Tibial artery (tissue), 4 donors: ENCODE measurements at regions not wholly inside any gene's neighbourhood (a gene's known extent, or its start where the extent isn't known, plus 50 kb on each side); places are given as distances from the start of the nearest gene placed in this dataset.

Source experiments
- DNase-seq, 2 donors: peaks; one replicate each; pipeline ENCODE4 v3.0.0-alpha.2; 2019
- H3K27ac ChIP-seq, 2 donors: fragments of 200-600 bp; sonication (generic) in 1 of 2; 1 replicate in 1 of 2; 2 replicates in 1 of 2; pipeline ENCODE4 v1.5.1; 2018 to 2019; ENCODE audit warnings: mild to moderate bottlenecking in 1 of 2
- H3K27me3 ChIP-seq, 2 donors: fragments of 200-600 bp; sonication (generic) in 1 of 2; one replicate each; pipeline versions ENCODE4 v1.5.1 to v1.6.0; 2016 to 2019
- H3K36me3 ChIP-seq, 3 donors: fragments of 200-600 bp; sonication (generic) in 2 of 3; one replicate each; pipeline ENCODE4 v1.5.1; 2016 to 2019; ENCODE audit warnings: mild to moderate bottlenecking in 2 of 3
- H3K4me1 ChIP-seq, 4 donors: fragments of 200-600 bp; sonication (generic) in 2 of 4; 1 replicate in 3 of 4; 2 replicates in 1 of 4; pipeline ENCODE4 v1.5.1; 2016 to 2019
- H3K4me3 ChIP-seq, 2 donors: fragments of 200-600 bp; sonication (generic) in 1 of 2; 1 replicate in 1 of 2; 2 replicates in 1 of 2; pipeline ENCODE4 v1.5.1; 2018 to 2019; ENCODE audit warnings: mild to moderate bottlenecking in 2 of 2
- H3K9me3 ChIP-seq, 3 donors: fragments of 200-600 bp; sonication (generic) in 1 of 3; one replicate each; pipeline ENCODE4 v1.5.1; 2016 to 2019
- intact Hi-C: fragments of 100-400 bp; cut with DNase I; formaldehyde crosslinking; loops from one replicate; pipeline ENCODE4 v1.15.0; 2023; ENCODE audit warnings: low total_unique reads
- TF ChIP-seq, protein P1 (sequence below), 2 experiments: fragments of 200-600 bp in 1 of 2; fragments of 450-650 bp in 1 of 2; IDR thresholded peaks; one replicate each; pipeline ENCODE4 v1.5.1; 2017 to 2019; ENCODE audit warnings: antibody characterized with exemption in 2 of 2, mild to moderate bottlenecking in 1 of 2, moderate library complexity in 1 of 2

- TF ChIP-seq, protein P1, sequence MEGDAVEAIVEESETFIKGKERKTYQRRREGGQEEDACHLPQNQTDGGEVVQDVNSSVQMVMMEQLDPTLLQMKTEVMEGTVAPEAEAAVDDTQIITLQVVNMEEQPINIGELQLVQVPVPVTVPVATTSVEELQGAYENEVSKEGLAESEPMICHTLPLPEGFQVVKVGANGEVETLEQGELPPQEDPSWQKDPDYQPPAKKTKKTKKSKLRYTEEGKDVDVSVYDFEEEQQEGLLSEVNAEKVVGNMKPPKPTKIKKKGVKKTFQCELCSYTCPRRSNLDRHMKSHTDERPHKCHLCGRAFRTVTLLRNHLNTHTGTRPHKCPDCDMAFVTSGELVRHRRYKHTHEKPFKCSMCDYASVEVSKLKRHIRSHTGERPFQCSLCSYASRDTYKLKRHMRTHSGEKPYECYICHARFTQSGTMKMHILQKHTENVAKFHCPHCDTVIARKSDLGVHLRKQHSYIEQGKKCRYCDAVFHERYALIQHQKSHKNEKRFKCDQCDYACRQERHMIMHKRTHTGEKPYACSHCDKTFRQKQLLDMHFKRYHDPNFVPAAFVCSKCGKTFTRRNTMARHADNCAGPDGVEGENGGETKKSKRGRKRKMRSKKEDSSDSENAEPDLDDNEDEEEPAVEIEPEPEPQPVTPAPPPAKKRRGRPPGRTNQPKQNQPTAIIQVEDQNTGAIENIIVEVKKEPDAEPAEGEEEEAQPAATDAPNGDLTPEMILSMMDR (IDR thresholded peaks at IDR 0.05): no peak
- H3K27ac ChIP-seq: no peak overlapping the region
- DNase-seq: no peak
- H3K27me3 ChIP-seq: no peaks in the 10 kb centered on the region
- H3K36me3 ChIP-seq: no peaks in the 10 kb centered on the region
- no peak overlapping the region for H3K4me3 ChIP-seq
- no peaks in the 10 kb centered on the region for H3K4me1 ChIP-seq
- intact Hi-C loops: no loop called here
- H3K9me3 ChIP-seq: no peaks in the 10 kb centered on the region
Observed at GRCh38 chr5:112472614-112473013, 53.5 kb upstream of the EPB41L4A start.

DNA sequence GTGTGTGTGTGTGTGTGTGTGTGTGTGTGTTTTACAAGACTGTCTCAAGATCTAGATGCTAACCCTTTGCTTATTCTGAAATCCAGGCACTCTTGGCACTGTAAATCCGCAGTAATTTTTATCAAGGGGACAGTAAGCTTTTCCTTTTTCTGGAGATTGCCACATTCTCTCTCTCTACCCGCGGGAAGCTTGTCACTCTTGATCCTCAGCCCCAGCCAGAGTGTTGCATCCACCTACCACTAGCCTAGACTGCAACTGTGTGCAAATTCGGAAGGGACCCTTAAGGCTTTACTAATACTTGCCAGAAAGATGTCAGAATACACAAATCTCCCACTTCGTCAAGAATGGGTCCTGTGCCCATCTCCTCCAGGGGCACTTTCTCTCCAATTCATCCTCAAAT lies 54.9 kb upstream of the EPB41L4A start:
- no peak for DNase-seq
- H3K4me1 ChIP-seq: no peaks in the 10 kb centered on the region
- intact Hi-C loops: no loop called here

DNA sequence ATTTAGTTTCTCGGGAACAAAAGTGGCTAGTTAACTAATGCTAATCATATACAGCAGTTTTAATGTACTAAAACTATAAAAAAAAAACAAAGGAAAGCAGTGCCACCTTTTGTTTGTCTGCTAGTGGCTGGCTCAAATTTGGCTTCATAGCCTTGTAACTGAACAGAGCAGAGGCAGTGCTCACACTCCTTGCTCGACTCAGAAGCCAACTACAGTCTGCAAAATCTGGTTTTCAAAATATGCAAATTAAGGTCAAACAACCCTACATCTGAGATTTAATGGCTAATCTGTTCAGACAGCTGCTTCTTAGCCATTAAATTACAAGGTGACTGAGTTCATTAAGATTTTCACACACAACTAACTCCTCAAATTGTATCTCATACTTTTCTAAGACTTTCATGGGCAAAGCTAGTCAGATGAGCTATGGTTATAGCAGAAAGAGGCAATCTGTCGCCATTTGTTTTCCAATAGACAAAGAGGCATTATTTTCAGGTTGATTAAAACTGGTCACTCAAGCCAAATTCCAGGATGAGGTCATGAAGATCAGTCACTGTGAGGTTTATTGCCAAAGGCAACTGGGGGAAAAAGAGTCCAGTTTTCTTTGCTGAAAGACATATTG lies 56.8 kb upstream of the EPB41L4A start:
- DNase-seq: no peak
- H3K4me3 ChIP-seq: no peak overlapping the region
- no peak overlapping the region for H3K27ac ChIP-seq
- TF ChIP-seq, protein P1 (IDR thresholded peaks at IDR 0.05): no peak
- intact Hi-C loops: no loop called here
- no peaks in the 10 kb centered on the region for H3K9me3 ChIP-seq
- H3K4me1 ChIP-seq: no peaks in the 10 kb centered on the region
- H3K27me3 ChIP-seq: no peaks in the 10 kb centered on the region
- no peaks in the 10 kb centered on the region for H3K36me3 ChIP-seq

More for the DNA sequence above, 54.9 kb upstream of the EPB41L4A start:
- Histone ChIP-seq H3K36me3 (no peaks in the 10 kb centered on the region), H3K27ac (no peak overlapping the region), H3K4me3 (no peak overlapping the region), H3K27me3 (no peaks in the 10 kb centered on the region), H3K9me3 (no peaks in the 10 kb centered on the region)
- TF ChIP-seq, protein P1 (IDR thresholded peaks at IDR 0.05): no peak

GRCh38 chr5:112479418-112479817 lies 60.3 kb upstream of the EPB41L4A start:
- intact Hi-C loops: no loop called here
- DNase-seq: no peak
- Histone ChIP-seq H3K27ac (no peak overlapping the region), H3K4me3 (no peak overlapping the region), H3K9me3 (peaks cover 0 to 4% (median 0%) of the 10 kb centered on the region in 3 donors), H3K36me3 (no peaks in the 10 kb centered on the region), H3K4me1 (no peaks in the 10 kb centered on the region), H3K27me3 (no peaks in the 10 kb centered on the region)
- TF ChIP-seq, protein P1 (IDR thresholded peaks at IDR 0.05): no peak

DNA sequence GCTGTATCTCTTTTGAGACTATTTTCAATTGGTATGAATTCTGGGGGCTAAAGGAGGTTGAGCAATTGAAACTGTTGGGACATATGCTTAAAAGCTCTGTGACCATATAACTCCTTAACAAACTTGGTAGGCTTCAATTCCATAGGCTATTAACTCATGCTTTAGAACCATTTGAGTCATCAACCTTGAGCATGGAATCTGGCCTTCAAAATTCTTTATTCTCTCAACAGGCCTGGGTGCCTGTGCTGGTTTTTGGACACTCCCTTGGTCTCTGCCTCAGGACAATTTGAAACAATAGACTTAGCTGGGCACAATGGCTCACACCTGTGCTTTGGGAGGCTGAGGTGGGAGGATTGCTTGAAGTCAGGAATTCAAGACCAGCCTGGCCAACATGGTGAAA lies 61.4 kb upstream of the EPB41L4A start:
- no peaks in the 10 kb centered on the region for H3K4me1 ChIP-seq
- TF ChIP-seq, protein P1 (IDR thresholded peaks at IDR 0.05): no peak

DNA sequence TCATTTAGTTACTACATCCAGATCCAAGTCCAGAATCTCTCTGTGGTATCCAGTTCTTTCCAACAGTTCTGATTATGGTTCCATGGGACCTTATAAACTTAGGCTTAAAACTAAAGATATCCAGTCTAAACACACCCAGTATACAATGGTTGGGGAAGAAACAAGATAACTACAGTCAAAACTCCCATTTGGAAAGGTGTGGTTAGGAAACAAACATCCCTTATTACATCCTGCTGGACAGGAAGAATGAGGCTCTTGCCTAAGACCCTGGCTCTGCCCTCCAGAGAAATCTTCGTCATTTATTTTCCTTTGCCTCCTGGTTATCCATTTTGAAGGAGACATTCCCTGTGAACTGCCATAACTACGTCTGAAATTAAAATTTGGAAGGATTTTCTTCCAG lies 64.6 kb upstream of the EPB41L4A start:
- no peak for DNase-seq
- intact Hi-C loops: no loop called here

More for the DNA sequence above, 61.4 kb upstream of the EPB41L4A start:
- Histone ChIP-seq H3K27ac (no peak overlapping the region), H3K36me3 (no peaks in the 10 kb centered on the region), H3K27me3 (no peaks in the 10 kb centered on the region), H3K4me3 (no peak overlapping the region), H3K9me3 (peaks cover 0 to 4% (median 0%) of the 10 kb centered on the region in 3 donors)
- DNase-seq: no peak
- intact Hi-C loops: no loop called here

More for the DNA sequence above, 64.6 kb upstream of the EPB41L4A start:
- TF ChIP-seq, protein P1 (IDR thresholded peaks at IDR 0.05): no peak
- no peaks in the 10 kb centered on the region for H3K36me3 ChIP-seq
- H3K4me3 ChIP-seq: no peak overlapping the region
- H3K4me1 ChIP-seq: no peaks in the 10 kb centered on the region
- H3K9me3 ChIP-seq: peaks cover 0 to 4% (median 0%) of the 10 kb centered on the region in 3 donors
- H3K27ac ChIP-seq: no peak overlapping the region
- no peaks in the 10 kb centered on the region for H3K27me3 ChIP-seq
